Gastroesophageal sphincter (tissue), 4 donors: ENCODE measurements at regions not wholly inside any gene's neighbourhood (a gene's known extent, or its start where the extent isn't known, plus 50 kb on each side); places are given as distances from the start of the nearest gene placed in this dataset.

Experiments
- ATAC-seq: fragments of 150-250 bp; one replicate; pipeline ENCODE4 v1.9.1; 2016; ENCODE audit warnings: mild to moderate bottlenecking, moderate library complexity
- H3K27ac ChIP-seq, 4 donors: fragments of 200-600 bp; sonication (generic) in 3 of 4; 1 replicate in 3 of 4; 2 replicates in 1 of 4; pipeline ENCODE4 v1.5.1; 2016 to 2019
- H3K27me3 ChIP-seq: fragments of 200-600 bp; sonication (generic); one replicate; pipeline ENCODE4 v1.5.1; 2019
- H3K36me3 ChIP-seq, 2 donors: fragments of 200-600 bp; sonication (generic); one replicate each; pipeline ENCODE4 v1.5.1; 2019; ENCODE audit warnings: control low read depth in 1 of 2
- H3K4me1 ChIP-seq, 3 donors: fragments of 200-600 bp; sonication (generic); 1 replicate in 2 of 3; 2 replicates in 1 of 3; pipeline ENCODE4 v1.5.1; 2016 to 2019; ENCODE audit warnings: control low read depth in 2 of 3
- H3K4me3 ChIP-seq, 2 donors: fragments of 200-600 bp; sonication (generic); one replicate each; pipeline ENCODE4 v1.5.1; 2019; ENCODE audit warnings: mild to moderate bottlenecking in 1 of 2, moderate library complexity in 1 of 2
- H3K9me3 ChIP-seq, 3 donors: fragments of 200-600 bp; sonication (generic); one replicate each; pipeline ENCODE4 v1.5.1; 2017 to 2019; ENCODE audit warnings: control low read depth in 2 of 3
- EP300 ChIP-seq: sonication (generic); formaldehyde crosslinking; IDR thresholded peaks from one replicate; pipeline ENCODE4 v1.6.1; 2017; ENCODE audit warnings: antibody characterized with exemption, mild to moderate bottlenecking
- POLR2A ChIP-seq, 2 donors: fragments of 450-650 bp; IDR thresholded peaks; one replicate each; pipeline ENCODE4 v1.6.1; 2017; ENCODE audit warnings: antibody characterized with exemption in 2 of 2, mild to moderate bottlenecking in 2 of 2, moderate library complexity in 1 of 2
- POLR2AphosphoS5 ChIP-seq: sonication (generic); formaldehyde crosslinking; IDR thresholded peaks from one replicate; pipeline ENCODE4 v1.6.1; 2017; ENCODE audit warnings: antibody characterized with exemption
- WGBS, 2 donors: methylation state at CpG; one replicate each; pipeline ENCODE4 v1.1.5; 2018; ENCODE audit warnings: low coverage in 1 of 2; 5-methylcytosine and 5-hydroxymethylcytosine counted together
- small RNA-seq, 4 donors: library from RNA; depleted of rRNA; stranded (forward); fragments of <200 nt; gene quantifications; one replicate each; pipeline ENCODE3, GENCODE V24; 2016
- TF ChIP-seq, protein P1 (sequence below), 4 experiments: fragments of 200-600 bp in 2 of 4; fragments of 450-650 bp in 2 of 4; sonication (generic) in 1 of 4; IDR thresholded peaks; one replicate each; pipeline ENCODE4 v1.5.1; 2017 to 2019; ENCODE audit warnings: antibody characterized with exemption in 4 of 4, mild to moderate bottlenecking in 2 of 4, moderate library complexity in 2 of 4

DNA sequence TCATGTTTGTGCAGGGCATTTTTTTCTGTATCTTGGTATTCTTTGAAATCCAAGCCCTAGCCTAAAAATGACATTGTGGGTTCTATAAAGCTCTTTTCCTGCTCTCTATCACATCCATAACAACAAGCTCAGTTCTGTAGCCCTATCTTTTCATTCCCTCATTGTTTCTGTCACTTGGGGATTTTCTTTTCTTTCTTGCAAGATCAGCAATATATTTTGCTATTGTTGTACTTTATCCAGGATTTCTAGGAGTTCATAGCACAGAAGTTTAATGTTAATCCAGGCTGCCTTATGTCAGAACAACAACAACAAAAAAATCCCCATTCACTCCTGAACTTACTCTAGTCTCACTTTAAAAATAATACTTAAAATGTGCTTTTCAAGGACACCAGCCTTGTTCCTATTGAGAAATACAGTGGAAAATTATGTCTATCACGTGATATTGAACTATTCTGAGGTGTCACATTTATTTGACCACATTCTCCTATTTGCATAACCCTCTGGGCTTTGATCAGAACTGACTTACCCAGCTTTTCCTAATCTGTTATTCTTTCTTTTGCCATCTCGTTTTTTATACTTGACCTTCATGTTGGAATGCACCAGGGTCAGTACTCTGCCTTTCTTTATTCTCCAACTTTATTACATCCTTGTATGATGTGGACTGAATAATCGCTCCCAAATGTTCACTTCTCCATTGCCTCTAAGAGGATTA lies 112.8 kb downstream of the MAGEB5 start:
- no peaks in the 10 kb centered on the region for H3K36me3 ChIP-seq
- no peaks in the 10 kb centered on the region for H3K27me3 ChIP-seq
- WGBS, 2 donors, result 42 to 55% methylated on average over 3 of the region's 3 CpGs
- H3K9me3 ChIP-seq, result no peaks in the 10 kb centered on the region
- no peak overlapping the region for H3K27ac ChIP-seq
- no peak for ATAC-seq
- no peak for TF ChIP-seq EP300
- TF ChIP-seq, protein P1, sequence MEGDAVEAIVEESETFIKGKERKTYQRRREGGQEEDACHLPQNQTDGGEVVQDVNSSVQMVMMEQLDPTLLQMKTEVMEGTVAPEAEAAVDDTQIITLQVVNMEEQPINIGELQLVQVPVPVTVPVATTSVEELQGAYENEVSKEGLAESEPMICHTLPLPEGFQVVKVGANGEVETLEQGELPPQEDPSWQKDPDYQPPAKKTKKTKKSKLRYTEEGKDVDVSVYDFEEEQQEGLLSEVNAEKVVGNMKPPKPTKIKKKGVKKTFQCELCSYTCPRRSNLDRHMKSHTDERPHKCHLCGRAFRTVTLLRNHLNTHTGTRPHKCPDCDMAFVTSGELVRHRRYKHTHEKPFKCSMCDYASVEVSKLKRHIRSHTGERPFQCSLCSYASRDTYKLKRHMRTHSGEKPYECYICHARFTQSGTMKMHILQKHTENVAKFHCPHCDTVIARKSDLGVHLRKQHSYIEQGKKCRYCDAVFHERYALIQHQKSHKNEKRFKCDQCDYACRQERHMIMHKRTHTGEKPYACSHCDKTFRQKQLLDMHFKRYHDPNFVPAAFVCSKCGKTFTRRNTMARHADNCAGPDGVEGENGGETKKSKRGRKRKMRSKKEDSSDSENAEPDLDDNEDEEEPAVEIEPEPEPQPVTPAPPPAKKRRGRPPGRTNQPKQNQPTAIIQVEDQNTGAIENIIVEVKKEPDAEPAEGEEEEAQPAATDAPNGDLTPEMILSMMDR (IDR thresholded peaks at IDR 0.05), result no peak
- no peak for TF ChIP-seq POLR2AphosphoS5
- no peak for TF ChIP-seq POLR2A (IDR thresholded peaks at IDR 0.05)
- no peaks in the 10 kb centered on the region for H3K4me1 ChIP-seq
- H3K4me3 ChIP-seq, result no peak overlapping the region

GRCh38 chrX:26309262-26309661 lies 93.3 kb downstream of the MAGEB5 start:
- H3K9me3 ChIP-seq, result no peaks in the 10 kb centered on the region
- H3K4me3 ChIP-seq, result no peak overlapping the region
- ATAC-seq, result no peak
- H3K27me3 ChIP-seq, result no peaks in the 10 kb centered on the region
- no peaks in the 10 kb centered on the region for H3K36me3 ChIP-seq
- H3K4me1 ChIP-seq, result no peaks in the 10 kb centered on the region
- H3K27ac ChIP-seq, result no peak overlapping the region
- TF ChIP-seq POLR2A (IDR thresholded peaks at IDR 0.05) (no peak), EP300 (no peak), POLR2AphosphoS5 (no peak)
- TF ChIP-seq, protein P1 (IDR thresholded peaks at IDR 0.05), result no peak

DNA sequence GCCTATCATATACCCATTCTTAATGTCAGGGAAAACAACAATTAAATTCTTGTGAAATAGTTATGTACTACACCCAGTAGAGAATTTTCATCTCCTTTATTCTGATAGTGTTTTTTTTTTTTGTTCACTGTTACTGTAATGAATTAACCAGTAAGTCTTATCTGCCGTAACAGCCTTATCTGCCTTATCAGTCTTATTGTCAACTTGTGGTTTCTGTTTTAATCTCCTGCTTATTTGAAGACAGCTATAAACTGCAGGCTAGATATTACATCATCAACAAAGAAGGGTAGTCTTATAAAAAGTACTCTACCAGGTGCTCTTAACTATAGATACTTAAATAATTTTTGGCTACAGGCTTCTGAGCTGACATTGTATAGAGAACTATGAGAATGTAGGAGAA lies 79.5 kb downstream of the MAGEB5 start:
- Histone ChIP-seq H3K9me3 (no peaks in the 10 kb centered on the region), H3K27me3 (no peaks in the 10 kb centered on the region), H3K27ac (no peak overlapping the region), H3K4me3 (no peak overlapping the region), H3K36me3 (no peaks in the 10 kb centered on the region), H3K4me1 (no peaks in the 10 kb centered on the region)
- TF ChIP-seq POLR2A (IDR thresholded peaks at IDR 0.05) (no peak), POLR2AphosphoS5 (no peak), EP300 (no peak)
- TF ChIP-seq, protein P1 (IDR thresholded peaks at IDR 0.05), result no peak
- no peak for ATAC-seq
- 71% methylated on average over 1 of the region's 1 CpG; no CpG with 5 or more reads in 1 of the 2 donors for WGBS, 2 donors

- H3K36me3 ChIP-seq, result no peaks in the 10 kb centered on the region
- no peaks in the 10 kb centered on the region for H3K27me3 ChIP-seq
- no peaks in the 10 kb centered on the region for H3K9me3 ChIP-seq
- no CpG with 5 or more reads among the region's 9 CpGs for WGBS, 2 donors
- TF ChIP-seq, protein P1 (IDR thresholded peaks at IDR 0.05), result no peak
- TF ChIP-seq POLR2AphosphoS5 (no peak), POLR2A (IDR thresholded peaks at IDR 0.05) (no peak), EP300 (no peak)
- ATAC-seq, result no peak
- H3K4me3 ChIP-seq, result no peak overlapping the region
- H3K4me1 ChIP-seq, result no peaks in the 10 kb centered on the region
- no peak overlapping the region for H3K27ac ChIP-seq
These were observed 70.9 kb downstream of the MAGEB5 start for GRCh38 chrX:26286836-26287235.

Small RNA genes in the stretch of these regions (small RNA-seq; reads per million reads assigned to genes)
- gene AC005345.1 (0 reads per million in 4 donors), gene RF00019 (0 reads per million in 4 donors), gene RNU1-142P (0 reads per million in 4 donors)
